GM18517 (cell line): ENCODE measurements at regions not wholly inside any gene's neighbourhood (a gene's known extent, or its start where the extent isn't known, plus 50 kb on each side); places are given as distances from the start of the nearest gene placed in this dataset.
"Not testable (repeated sequence)": the region's sequence is repeated elsewhere in the genome, so short reads cannot be mapped to it uniquely, and the experiment has no call there.

ENCODE experiments used
- ATAC-seq: cut with Tn5 transposase; IDR thresholded peaks from one replicate; pipeline ENCODE4 v1.9.1; 2021; ENCODE audit warnings: mild to moderate bottlenecking, moderate library complexity; ENCODE audit not compliant: unreplicated experiment

DNA sequence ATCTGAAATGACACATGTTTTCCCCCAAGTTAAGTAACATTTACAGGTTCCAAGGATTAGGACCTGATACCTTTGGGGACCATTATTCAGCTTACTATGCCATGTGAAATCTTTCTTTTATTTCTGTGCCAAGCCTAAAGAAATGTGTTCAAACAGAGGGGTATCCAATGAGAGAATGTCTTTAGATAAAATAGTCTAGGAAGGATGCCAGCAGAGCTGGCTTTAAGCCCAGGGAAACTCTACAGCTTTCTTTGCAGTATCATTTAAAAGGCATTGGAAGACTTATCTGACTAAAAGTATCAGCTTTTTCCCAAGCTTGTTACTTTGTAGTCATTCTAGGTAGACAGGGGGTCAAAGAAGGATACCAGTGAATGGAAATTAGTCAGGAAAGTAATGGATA, 860.4 kb downstream of the PLA2G4A start:
- no peak for ATAC-seq

DNA sequence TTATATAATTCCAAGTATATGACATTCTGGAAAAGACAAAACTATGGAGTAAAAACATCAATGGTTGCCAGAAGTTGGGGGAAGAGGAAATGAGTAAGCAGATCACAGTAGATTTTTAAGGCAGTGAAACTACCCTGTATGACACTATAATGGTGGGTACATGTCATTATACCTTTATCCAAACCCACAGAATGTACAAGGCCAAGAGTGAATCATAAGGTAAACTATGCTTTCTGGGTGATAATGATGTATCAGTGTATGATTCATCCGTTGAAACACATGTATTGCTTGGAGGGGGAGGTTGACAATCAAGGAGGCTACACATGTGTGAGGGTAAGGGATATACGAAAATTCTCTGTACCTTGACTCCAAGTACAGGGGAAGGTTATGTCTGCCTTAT, 862.7 kb downstream of the PLA2G4A start:
- no peak for ATAC-seq

DNA sequence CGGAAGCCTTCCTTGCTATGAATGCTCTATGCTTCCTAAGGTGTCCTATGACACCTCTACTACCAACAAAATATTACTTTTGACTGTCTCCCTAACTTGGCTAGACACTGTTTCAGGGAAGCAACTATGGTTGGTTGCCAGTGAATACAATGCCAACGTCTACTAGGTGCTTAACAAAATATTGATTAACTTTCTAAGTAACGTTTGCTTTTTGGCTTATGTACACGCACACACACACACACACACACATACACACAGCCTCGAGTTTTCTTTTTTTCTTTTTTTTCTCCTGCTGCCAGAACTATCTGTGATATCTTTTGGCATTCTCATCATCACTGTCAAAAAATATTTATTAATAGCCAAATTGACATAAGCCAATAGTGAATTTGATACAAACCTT, 864.0 kb downstream of the PLA2G4A start:
- no peak for ATAC-seq

DNA sequence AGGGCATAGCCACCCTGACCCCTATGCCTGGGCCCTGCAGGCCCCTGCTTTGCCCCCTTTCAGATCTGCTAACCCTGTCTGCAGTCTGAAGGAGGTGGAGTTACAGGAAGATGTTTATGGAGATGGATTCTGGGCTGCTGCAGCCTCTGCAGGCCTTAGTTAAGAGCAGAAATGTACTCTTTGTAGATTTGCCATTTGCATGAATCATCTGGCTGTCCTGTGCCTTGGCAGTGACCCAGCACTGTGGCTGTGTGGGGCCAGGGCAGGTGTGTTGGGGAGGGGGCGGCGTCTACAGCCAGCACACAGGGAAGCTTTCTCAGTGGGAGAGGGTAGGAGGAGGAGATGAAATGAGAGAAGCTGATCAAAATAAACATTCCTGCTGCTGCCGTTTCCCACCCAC, 867.3 kb downstream of the PLA2G4A start:
- ATAC-seq = no peak

DNA sequence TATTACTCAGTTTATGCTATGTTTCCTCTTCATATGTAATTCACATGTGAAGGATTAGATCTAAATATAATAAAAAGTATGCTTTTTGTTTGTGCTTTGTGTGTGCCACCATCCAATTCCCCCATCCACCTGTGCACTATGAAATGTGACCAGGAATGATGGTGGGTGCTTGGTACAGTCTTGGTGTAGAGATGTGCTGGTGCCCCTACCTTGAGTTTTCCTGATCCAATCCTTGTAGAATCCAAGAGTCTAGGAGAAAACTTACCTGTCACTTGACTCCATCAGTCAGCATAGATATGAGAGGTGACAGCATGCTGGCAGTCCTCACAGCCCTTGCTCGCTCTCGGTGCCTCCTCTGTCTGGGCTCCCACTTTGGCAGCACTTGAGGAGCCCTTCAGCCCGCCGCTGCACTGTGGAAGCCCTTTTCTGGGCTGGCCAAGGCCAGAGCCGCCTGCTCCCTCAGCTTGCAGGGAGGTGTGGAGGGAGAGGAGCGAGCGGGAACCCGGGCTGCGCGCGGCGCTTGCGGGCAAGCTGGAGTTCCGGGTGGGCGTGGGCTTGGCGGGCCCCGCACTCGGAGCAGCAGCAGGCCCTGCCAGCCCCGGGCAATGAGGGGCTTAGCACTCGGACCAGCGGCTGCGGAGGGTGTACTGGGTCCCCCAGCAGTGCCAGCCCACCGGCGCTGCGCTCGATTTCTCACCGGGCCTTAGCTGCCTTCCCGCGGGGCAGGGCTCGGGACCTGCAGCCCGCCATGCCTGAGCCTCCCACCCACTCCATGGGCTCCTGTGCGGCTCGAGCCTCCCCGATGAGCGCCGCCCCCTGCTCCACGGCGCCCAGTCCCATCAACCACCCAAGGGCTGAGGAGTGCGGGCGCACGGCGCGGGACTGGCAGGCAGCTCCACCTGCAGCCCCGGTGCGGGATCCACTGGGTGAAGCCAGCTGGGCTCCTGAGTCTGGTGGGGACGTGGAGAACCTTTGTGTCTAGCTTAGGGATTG, 874.7 kb downstream of the PLA2G4A start:
- not testable (repeated sequence) for ATAC-seq

DNA sequence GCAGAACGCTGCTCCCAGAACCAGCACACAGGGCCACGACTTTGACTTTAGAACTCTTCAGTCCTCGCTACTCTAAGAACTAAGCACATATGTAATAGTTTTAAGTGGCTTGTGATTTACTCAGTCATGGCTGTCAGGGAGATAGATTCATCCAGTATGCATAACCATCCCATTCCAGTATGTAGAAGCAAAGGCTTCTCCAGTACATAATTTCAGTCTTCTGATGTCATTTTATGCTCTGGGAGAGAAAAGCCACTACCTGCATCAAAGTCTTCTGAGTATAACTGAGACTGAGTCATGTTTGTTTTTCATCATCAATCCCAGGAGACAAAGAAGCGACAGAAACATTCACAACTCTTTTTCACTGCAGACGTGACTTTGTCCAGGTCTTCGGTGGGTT, 885.7 kb downstream of the PLA2G4A start:
- ATAC-seq = no peak

DNA sequence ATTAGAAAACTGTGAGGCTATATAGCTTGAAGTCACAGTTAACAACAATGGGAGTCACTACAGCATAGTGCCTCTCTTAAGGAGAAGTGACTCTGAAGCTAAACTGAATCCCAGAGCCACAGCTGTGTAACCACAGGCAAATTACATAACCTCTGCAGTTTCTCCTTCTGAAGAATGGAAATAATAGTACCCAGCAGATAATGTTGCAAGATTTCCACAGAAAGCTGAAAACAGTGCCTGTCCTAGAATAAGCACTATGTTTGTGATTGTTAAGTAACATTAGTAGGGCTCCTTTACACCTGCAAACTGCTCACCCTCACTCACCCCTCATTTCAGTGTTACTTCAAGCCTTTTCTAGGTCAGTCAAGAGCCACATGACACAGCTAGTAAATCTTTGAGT, 886.7 kb downstream of the PLA2G4A start:
- ATAC-seq = no peak

DNA sequence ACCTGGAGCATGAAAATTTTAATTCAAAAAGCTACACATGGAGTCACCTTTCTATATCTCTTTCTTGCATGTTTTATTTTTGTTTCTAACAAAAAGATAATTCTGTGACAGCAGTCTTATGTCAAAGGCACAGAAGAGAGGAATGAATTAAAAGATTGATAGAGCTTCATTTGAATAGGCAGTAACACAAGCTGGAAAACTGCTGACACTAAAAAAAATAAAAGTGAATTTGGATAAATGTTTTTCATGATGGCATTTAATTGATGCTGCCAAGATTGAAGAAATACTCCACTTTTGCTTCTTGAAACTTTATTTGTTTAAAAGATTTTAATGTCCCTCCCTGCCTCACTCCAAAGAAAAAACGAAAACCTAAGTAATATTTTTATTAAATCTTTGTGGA, 887.4 kb downstream of the PLA2G4A start:
- ATAC-seq = no peak

DNA sequence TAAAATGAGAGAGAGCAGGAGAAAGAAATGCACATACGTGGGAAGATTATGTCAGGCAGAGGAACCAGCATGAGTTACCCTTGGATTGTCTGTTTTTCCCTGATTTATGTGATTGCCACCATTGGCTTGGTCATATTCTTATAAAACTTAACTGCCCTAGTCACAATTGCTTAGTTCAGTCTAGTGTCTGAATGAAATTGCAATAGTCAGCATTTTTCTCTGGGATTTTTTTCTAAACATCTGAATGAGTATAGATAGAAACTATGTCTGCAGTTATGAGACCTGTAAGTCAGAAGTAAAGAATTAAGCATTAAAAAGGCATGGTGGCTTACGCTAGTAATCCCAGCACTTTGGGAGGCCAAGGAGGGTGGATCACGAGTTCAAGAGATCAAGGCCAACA, 889.8 kb downstream of the PLA2G4A start:
- ATAC-seq = no peak

DNA sequence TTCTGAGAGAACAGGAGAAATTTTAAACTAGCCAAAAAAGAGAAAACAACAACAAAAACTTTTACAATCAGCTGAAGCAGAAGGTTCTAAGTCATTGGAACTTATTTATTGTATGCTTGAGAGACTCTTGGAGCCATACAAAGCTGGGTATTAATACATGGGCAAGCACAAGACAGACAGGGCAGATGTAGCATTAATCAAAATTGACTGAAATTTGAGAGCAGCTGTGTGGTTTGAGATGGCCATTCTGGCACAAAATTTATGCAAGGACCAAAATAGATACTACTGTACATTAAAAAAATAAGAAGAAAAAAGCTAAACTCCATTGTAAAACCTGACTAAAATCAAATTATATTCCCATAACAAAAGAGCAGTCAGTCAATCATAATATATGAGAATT, 892.5 kb downstream of the PLA2G4A start:
- no peak for ATAC-seq

DNA sequence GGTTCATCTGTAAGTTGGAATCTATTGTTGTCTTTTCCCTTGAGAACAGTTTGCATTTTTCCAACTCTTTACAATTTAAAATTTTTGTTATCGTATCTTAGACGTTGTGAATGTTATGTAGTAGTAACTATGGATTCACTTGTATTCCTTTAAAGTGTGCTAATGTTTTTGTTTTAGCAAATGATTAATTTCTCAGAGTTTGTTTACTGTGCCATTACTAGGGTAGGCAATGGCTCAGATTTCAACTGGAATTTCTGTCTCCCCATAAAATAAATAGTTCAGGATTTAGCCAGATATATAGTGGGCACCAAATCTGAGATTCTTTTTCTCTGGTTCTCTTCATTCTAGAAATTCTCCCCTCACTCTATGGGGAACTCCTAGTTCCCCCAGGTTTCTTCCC, 896.5 kb downstream of the PLA2G4A start:
- no peak for ATAC-seq

DNA sequence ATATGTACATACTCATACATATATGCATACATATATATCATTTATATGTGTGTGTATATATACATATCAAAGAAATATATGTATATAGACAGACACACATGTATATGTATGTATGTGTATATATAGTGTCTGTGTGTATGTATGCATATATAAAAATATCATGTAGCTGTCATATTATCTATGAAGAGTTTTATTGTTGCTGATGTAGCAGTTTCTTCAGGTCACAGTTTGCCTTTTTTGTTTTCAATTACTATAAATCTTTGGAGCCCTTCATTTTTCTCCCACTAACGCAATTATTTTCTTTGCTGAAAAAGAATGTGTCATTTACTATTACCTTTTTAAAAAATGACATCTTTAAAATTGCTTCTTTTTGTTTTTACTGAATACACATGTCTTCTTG, 904.5 kb downstream of the PLA2G4A start:
- no peak for ATAC-seq

DNA sequence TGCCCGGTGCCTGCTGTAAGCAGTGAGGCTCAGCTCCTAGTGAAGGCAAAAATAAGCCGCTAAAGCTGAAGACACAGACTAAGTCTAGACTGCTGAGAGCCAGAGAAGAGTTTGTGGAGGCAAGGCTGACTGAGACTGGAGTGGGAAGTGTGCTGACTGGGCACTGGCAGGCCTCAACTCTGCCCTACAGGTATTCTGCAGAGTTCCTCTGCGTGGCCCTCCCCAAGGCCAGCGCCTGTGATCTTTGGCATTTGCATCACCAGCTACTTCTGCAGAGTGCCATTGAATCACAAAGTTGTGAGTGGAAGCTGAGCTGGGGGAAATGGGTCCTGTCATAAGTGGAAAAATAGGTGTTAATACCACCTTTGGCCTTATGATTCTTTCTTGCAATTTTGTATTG, 905.7 kb downstream of the PLA2G4A start:
- no peak for ATAC-seq

DNA sequence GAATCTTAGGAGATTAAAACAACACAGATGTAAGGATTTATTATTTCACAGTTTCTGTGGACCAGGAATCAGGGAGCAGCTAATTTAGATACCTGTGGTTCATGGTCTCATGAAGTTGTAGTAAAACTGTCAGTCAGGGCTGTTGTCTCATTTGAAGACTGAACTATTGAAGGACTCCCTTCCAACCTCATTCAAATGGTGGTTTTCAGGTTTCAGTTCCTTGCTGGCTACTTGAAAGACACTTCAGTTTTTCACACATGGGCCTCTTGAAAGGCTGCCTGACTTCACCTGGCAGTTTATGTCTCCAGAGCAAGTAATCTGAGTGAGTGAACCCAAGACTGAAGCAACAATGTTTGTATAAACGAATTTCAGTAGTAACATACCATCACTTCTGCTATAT, 915.9 kb downstream of the PLA2G4A start:
- ATAC-seq = no peak

DNA sequence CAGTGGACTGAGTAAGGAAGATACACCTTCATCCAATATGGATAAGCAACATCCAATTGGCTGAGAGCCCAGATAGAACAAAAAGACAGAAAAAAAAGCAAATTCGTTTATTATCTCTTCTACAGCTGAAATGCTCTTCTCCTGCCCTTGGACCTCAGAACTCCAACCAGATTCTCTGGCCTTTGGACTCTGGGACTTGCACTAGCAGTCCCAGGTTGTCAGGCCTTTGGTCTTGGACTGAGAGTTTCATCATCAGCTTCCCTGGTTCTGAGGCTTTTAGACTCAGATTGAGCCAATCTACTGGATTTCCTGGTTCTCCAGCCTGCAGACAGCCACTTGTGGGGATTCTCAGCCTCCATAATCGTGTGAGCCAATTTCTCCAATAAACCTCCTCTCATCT, 926.8 kb downstream of the PLA2G4A start:
- no peak for ATAC-seq

DNA sequence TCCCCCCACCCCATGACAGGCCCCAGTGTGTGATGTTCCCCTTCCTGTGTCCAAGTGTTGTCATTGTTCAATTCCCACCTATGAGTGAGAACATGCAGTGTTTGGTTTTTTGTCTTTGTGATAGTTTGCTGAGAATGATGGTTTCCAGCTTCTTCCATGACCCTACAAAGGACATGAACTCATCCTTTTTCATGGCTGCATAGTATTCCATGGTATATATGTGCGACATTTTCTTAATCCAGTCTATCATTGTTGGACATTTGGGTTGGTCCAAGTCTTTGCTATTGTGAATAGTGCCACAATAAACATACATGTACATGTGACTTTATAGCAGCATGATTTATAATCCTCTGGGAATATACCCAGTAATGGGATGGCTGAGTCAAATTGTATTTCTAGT, 927.9 kb downstream of the PLA2G4A start:
- ATAC-seq = not testable (repeated sequence)

DNA sequence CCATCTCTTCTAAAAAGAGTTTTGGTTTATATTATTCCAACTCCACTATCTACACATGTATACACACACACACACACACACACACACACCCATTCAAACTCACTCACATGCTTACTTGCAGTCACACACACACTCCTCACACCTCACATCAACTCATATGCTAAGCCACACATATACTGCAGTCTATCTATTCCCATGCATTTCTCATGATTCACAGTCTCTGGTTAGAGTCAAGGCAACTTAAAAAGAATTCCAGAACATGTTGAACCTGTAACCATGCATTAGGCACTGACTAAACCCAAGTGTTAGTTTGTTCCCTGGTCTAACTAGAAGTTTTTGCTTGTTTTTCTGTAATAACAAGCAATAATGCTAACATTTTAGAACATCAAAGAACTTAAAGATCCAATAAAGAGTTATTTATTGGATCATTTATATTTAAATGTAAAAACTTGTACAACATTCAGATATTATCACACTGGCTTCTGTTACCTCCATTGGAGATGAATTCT, 931.1 kb downstream of the PLA2G4A start:
- ATAC-seq = no peak

DNA sequence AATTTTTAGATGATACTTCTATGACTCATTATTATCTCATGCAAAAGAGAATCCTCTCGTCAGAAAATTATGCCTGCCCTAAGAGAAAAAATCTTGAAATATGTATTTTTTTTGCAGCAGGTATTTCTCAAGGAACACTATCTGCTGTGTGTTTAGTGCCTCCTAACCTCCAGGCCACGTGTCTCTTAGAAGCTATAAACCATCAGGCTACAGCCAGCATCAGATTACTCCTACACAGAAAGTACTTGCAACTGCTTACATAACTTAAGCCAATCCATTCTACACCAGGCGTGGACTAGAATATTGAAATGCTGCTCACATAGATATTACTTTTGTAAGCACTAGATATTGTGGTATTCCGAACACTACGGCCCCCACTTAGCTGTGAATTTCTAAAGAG, 933.4 kb downstream of the PLA2G4A start:
- no peak for ATAC-seq

DNA sequence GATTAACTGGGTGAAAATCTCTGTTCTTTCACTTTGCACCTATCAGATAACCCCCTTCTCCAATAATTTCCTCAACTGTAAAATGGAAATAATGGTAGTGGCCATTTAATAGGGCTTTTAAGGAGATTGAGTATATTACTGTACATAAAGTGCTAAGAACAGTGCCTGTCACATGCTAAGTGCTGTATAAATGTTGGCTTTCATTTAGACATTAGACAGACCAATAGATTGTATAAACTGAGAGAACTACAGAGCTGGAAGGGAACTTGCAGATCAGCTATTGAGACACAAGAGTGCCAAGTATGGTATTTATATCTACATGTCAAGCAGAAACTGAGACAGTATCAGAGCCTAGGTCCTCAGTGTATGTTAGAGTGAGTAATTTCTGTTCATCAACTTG, 934.7 kb downstream of the PLA2G4A start:
- ATAC-seq = no peak

DNA sequence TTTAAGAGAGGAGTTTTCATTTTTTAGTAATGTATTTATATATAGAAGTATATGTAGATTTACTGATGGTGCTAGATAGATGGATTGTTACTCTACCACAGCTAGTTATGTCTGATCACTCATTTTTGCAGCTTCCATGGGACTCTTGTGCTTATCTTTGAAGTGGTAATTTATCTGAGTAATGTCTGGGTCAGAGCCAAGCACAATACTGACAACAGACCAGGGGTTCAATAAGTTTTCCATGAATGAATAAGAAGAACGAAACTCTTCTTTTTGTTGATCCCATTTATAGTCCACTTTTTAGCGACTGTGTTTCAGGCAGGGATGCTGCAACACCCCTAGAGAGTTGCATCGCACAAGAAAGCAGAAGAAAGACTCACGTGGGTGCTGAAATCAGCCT, 935.2 kb downstream of the PLA2G4A start:
- ATAC-seq = no peak

DNA sequence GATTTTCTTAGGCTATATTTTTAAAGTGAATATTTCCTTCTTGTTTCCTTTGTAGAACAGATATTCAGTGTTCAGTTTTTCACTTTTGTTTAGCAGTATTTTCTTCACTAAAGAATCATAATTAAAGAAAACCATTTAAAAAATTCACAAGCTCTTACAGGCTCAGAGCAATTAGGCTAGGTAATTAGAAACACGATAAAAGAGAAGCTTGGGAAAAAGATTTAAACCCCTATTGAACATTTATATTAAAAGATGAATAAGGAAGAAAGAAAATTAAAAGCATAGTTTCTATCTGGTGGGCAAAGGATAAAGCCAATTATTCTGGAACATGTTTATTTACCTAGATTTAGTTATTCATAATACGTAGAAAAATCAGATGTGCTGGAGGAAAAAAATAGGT, 942.6 kb downstream of the PLA2G4A start:
- ATAC-seq = no peak

DNA sequence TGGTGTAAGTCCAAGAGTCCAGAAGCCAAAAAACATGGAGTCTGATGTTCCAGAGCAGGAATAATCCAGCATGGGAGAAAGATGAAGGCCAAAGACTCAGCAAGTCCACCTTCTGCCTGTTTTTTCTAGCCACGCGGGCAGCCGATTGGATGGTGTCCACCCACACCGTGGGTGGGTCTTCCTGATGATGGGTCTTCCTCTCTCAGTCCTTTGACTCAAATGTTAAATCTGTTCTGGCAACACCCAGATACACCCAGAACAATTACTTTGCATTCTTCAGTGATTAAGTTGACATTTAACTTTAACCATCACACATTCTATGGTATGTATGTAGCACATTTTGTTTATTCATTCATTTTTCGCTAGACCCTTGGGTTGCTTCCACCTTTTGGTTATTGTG, 944.4 kb downstream of the PLA2G4A start:
- no peak for ATAC-seq

DNA sequence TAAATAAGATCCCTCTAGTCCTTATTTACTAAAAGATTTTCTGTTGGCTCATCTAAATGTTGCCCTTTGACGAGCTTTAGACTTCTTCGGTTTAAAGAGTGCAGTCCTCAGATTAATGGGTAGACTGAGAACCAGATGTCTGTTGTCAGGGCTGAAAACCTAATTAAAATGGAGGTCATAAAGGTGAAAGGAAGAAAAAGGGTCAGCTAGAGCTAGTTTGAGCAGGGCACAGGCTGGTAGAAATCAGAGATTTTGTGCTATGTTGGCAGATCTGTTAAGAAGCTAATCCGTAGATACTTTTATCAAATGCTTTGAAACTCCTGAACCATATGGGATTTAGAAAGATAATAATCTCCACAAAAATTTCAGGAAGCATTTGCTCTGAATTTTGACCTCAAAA, 959.0 kb downstream of the PLA2G4A start:
- no peak for ATAC-seq
